Spleen (tissue), 11 donors: ENCODE measurements at regions not wholly inside any gene's neighbourhood (a gene's known extent, or its start where the extent isn't known, plus 50 kb on each side); places are given as distances from the start of the nearest gene placed in this dataset.

ENCODE experiments used
- DNase-seq: peaks from one replicate; pipeline ENCODE4 v3.0.0-alpha.2; 2020
- H3K27ac ChIP-seq, 8 donors: fragments of 200-600 bp; sonication (generic) in 7 of 8; 1 replicate in 4 of 8; 2 replicates in 4 of 8; pipeline versions ENCODE4 v1.5.0 to v1.8.0; 2016 to 2021; ENCODE audit warnings: inconsistent platforms in 4 of 8, mild to moderate bottlenecking in 4 of 8, moderate library complexity in 1 of 8
- H3K27me3 ChIP-seq, 7 donors: fragments of 200-600 bp; sonication (generic) in 6 of 7; replicated peaks in 1 of 7; 1 replicate in 4 of 7; 2 replicates in 3 of 7; pipeline versions ENCODE4 v1.5.0 to v1.8.0; 2016 to 2021; ENCODE audit warnings: inconsistent platforms in 3 of 7, mild to moderate bottlenecking in 1 of 7
- H3K36me3 ChIP-seq, 6 donors: fragments of 200-600 bp; sonication (generic) in 5 of 6; 1 replicate in 4 of 6; 2 replicates in 2 of 6; pipeline versions ENCODE4 v1.5.0 to v1.8.0; 2016 to 2021; ENCODE audit warnings: inconsistent platforms in 2 of 6
- H3K4me1 ChIP-seq, 6 donors: fragments of 200-600 bp; sonication (generic) in 5 of 6; 1 replicate in 3 of 6; 2 replicates in 3 of 6; pipeline versions ENCODE4 v1.5.0 to v1.8.0; 2016 to 2021; ENCODE audit warnings: inconsistent platforms in 3 of 6
- H3K4me3 ChIP-seq, 8 donors: fragments of 200-600 bp; sonication (generic) in 7 of 8; 1 replicate in 4 of 8; 2 replicates in 4 of 8; pipeline versions ENCODE4 v1.5.0 to v1.8.0; 2016 to 2021; ENCODE audit warnings: inconsistent platforms in 4 of 8, mild to moderate bottlenecking in 4 of 8, moderate library complexity in 2 of 8
- H3K9me3 ChIP-seq, 8 donors: fragments of 200-600 bp; sonication (generic) in 7 of 8; 1 replicate in 4 of 8; 2 replicates in 4 of 8; pipeline versions ENCODE4 v1.5.0 to v1.8.0; 2016 to 2021; ENCODE audit warnings: inconsistent platforms in 4 of 8
- CTCF ChIP-seq, 11 experiments: fragments of 200-600 bp in 7 of 11; fragments of 450-650 bp in 4 of 11; sonication (generic) in 4 of 11; IDR thresholded peaks in 8 of 11; conservative IDR thresholded peaks in 3 of 11; 1 replicate in 7 of 11; 2 replicates in 4 of 11; pipeline versions ENCODE4 v1.4.0 to v1.8.0; 2016 to 2021; ENCODE audit warnings: antibody characterized with exemption in 11 of 11, inconsistent platforms in 4 of 11, mild to moderate bottlenecking in 1 of 11
- POLR2A ChIP-seq, 3 donors: fragments of 450-650 bp; IDR thresholded peaks; one replicate each; pipeline ENCODE4 v1.5.1; 2017; ENCODE audit warnings: antibody characterized with exemption in 3 of 3, mild to moderate bottlenecking in 1 of 3
- POLR2AphosphoS5 ChIP-seq, 3 donors: sonication (generic); formaldehyde crosslinking; IDR thresholded peaks; one replicate each; pipeline ENCODE4 v1.5.1; 2017; ENCODE audit warnings: antibody characterized with exemption in 3 of 3
- WGBS, 5 donors: extraction: QIAGEN DNeasy Blood & Tissue Kit in 3 of 5; methylation state at CpG; one replicate each; pipeline versions ENCODE4 v1.1.5 to v1.1.7; 2013 to 2018; 5-methylcytosine and 5-hydroxymethylcytosine counted together
- intact Hi-C: fragments of 100-400 bp; cut with DNase I; formaldehyde crosslinking; loops from one replicate; pipeline ENCODE4 v1.15.0; 2023; ENCODE audit warnings: low total_unique reads
- donor health status: healthy with polysubstance abuse.
- donor health status: DM: no; HTN: no; CAD: no; lungs with moderate emphysema.
- donor health status: DM: no; HTN: no; CAD: no.
- donor health status: Bipolar disorder and iron deficiency.
- donor health status: healthy.
- donor health status: DM: no; HTN: no; CAD: no.
- donor health status: DM: yes; HTN: yes; CAD: no.

GRCh38 chr1:36588972-36589371 lies 106.3 kb upstream of the CSF3R start:
- Histone ChIP-seq H3K36me3 (no peaks in the 10 kb centered on the region), H3K4me1 (no peaks in the 10 kb centered on the region), H3K27ac (no peak overlapping the region), H3K9me3 (no peaks in the 10 kb centered on the region), H3K27me3 (peaks cover 0 to 100% (median 43%) of the 10 kb centered on the region in 7 donors), H3K4me3 (no peak overlapping the region)
- intact Hi-C loops: no loop called here
- no peak for TF ChIP-seq POLR2A (IDR thresholded peaks at IDR 0.05)
- no peak for TF ChIP-seq CTCF (IDR thresholded peaks at IDR 0.05 in 8 of 11, conservative IDR thresholded peaks at IDR 0.05 in 3 of 11)
- no peak for TF ChIP-seq POLR2AphosphoS5 (IDR thresholded peaks at IDR 0.05)
- no peak for DNase-seq
- 59 to 81% (median 77%) methylated on average over 8 of the region's 8 CpGs for WGBS, 5 donors

- Histone ChIP-seq H3K9me3 (no peaks in the 10 kb centered on the region), H3K36me3 (no peaks in the 10 kb centered on the region), H3K27me3 (peaks cover 0 to 87% (median 24%) of the 10 kb centered on the region in 7 donors), H3K4me1 (no peaks in the 10 kb centered on the region), H3K4me3 (no peak overlapping the region), H3K27ac (no peak overlapping the region)
- TF ChIP-seq POLR2AphosphoS5 (IDR thresholded peaks at IDR 0.05): no peak
- no peak for TF ChIP-seq CTCF (IDR thresholded peaks at IDR 0.05 in 8 of 11, conservative IDR thresholded peaks at IDR 0.05 in 3 of 11)
- DNase-seq: no peak
- 26 to 32% (median 30%) methylated on average over 24 of the region's 24 CpGs for WGBS, 5 donors
- intact Hi-C loops: no loop called here
Observed at GRCh38 chr1:36585569-36586548, 103.1 kb upstream of the CSF3R start.

- no peak for DNase-seq
- H3K36me3 ChIP-seq: no peaks in the 10 kb centered on the region
- no peaks in the 10 kb centered on the region for H3K9me3 ChIP-seq
- H3K4me1 ChIP-seq: no peaks in the 10 kb centered on the region
- TF ChIP-seq POLR2A (IDR thresholded peaks at IDR 0.05): no peak
- TF ChIP-seq POLR2AphosphoS5 (IDR thresholded peaks at IDR 0.05): no peak
- no peak for TF ChIP-seq CTCF (IDR thresholded peaks at IDR 0.05 in 8 of 11, conservative IDR thresholded peaks at IDR 0.05 in 3 of 11)
- WGBS, 5 donors: 72 to 78% (median 73%) methylated on average over 6 of the region's 6 CpGs
- intact Hi-C loops: no loop called here
- H3K27me3 ChIP-seq: peaks cover 0 to 84% (median 24%) of the 10 kb centered on the region in 7 donors
- no peak overlapping the region for H3K4me3 ChIP-seq
- H3K27ac ChIP-seq: no peak overlapping the region
Observed at GRCh38 chr1:36584874-36585453, 102.3 kb upstream of the CSF3R start.
